Femur (tissue), 1 donor: ENCODE measurements at regions not wholly inside any gene's neighbourhood (a gene's known extent, or its start where the extent isn't known, plus 50 kb on each side); places are given as distances from the start of the nearest gene placed in this dataset.
"Not testable (repeated sequence)": the region's sequence is repeated elsewhere in the genome, so short reads cannot be mapped to it uniquely, and the experiment has no call there.

Experiments used
- DNase-seq: peaks from one replicate; pipeline ENCODE4 v3.0.0-alpha.2; 2017

- DNase-seq = no peak
Measured at GRCh38 chr17:71849783-71850768, 270.7 kb upstream of the SOX9 start.

GRCh38 chr17:71850812-71851211 lies 270.0 kb upstream of the SOX9 start:
- DNase-seq = no peak

- no peak for DNase-seq
Measured at GRCh38 chr17:71855010-71855409, 265.8 kb upstream of the SOX9 start.

- no peak for DNase-seq
Measured at GRCh38 chr17:71864755-71865154, 256.1 kb upstream of the SOX9 start.

GRCh38 chr17:71866095-71866494 lies 254.7 kb upstream of the SOX9 start:
- no peak for DNase-seq

- DNase-seq = no peak
Measured at GRCh38 chr17:71869293-71869692, 251.5 kb upstream of the SOX9 start.

- no peak for DNase-seq
Measured at GRCh38 chr17:71869841-71870545, 250.8 kb upstream of the SOX9 start.

GRCh38 chr17:71870546-71870862 lies 250.3 kb upstream of the SOX9 start:
- DNase-seq = no peak

- DNase-seq = peak; percentile 55
Measured at GRCh38 chr17:71872843-71873485, 247.9 kb upstream of the SOX9 start.

- not testable (repeated sequence) for DNase-seq
Measured at GRCh38 chr17:71874773-71875172, 246.0 kb upstream of the SOX9 start.

- DNase-seq = no peak
Measured at GRCh38 chr17:71878271-71878670, 242.5 kb upstream of the SOX9 start.

- no peak for DNase-seq
Measured at GRCh38 chr17:71878998-71879397, 241.8 kb upstream of the SOX9 start.

- no peak for DNase-seq
Measured at GRCh38 chr17:71881041-71881440, 239.8 kb upstream of the SOX9 start.

- DNase-seq = no peak
Measured at GRCh38 chr17:71881581-71881980, 239.2 kb upstream of the SOX9 start.

GRCh38 chr17:71883258-71883657 lies 237.6 kb upstream of the SOX9 start:
- DNase-seq = no peak

GRCh38 chr17:71883845-71884244 lies 237.0 kb upstream of the SOX9 start:
- no peak for DNase-seq

- DNase-seq = no peak
Measured at GRCh38 chr17:71885662-71886061, 235.2 kb upstream of the SOX9 start.

- DNase-seq = no peak
Measured at GRCh38 chr17:71899317-71899716, 221.5 kb upstream of the SOX9 start.

GRCh38 chr17:71900621-71901229 lies 220.1 kb upstream of the SOX9 start:
- no peak for DNase-seq

GRCh38 chr17:71902894-71903506 lies 217.8 kb upstream of the SOX9 start:
- DNase-seq = peak; percentile 19

GRCh38 chr17:71905376-71906031 lies 215.3 kb upstream of the SOX9 start:
- DNase-seq = no peak

GRCh38 chr17:71909155-71909554 lies 211.7 kb upstream of the SOX9 start:
- DNase-seq = no peak
